Amygdala (tissue), 56 donors: ENCODE measurements at regions not wholly inside any gene's neighbourhood (a gene's known extent, or its start where the extent isn't known, plus 50 kb on each side); places are given as distances from the start of the nearest gene placed in this dataset.

Experiments used
- DNase-seq, 56 donors: peaks; one replicate each; lab custom pipeline; 2025; lab: John Stamatoyannopoulos, UW

DNA sequence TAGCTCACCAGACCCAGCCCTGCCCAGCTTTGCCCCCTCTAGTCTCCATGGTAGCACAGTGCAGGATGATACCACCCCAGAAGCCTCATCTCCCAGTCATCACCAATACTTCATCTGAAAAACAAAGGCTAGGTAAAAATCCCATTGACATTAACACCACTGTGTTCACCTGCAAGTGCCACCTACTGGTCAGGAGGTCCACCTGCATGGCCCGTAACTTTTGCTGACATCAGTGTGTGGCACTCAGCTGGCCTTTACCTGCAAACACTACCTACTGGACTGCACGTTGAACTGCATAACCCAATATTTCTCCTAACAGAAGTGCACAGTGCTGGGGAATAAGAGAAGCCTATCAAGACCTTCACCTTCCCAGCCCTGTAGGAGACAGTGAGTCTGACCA, 234.7 kb upstream of the ADGRB3 start:
- no peak for DNase-seq

DNA sequence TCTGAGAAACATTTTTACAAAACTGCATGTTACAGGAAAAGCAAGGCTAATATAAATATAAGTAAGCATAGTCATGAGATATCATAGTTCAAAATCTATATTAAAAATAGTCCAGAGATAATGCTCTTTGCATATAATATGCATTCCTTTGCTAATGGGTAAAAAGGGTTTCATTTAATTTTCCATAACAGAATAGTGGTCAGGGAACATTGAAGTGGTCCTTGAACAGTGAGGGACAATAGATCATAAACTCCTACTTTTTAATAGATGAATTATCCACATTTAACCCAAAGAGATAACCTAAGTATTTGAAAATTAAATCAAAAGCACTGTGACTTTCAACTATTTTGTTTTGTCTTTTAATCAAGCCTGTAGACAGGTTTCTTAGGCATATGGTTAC, 243.1 kb upstream of the ADGRB3 start:
- no peak for DNase-seq

DNA sequence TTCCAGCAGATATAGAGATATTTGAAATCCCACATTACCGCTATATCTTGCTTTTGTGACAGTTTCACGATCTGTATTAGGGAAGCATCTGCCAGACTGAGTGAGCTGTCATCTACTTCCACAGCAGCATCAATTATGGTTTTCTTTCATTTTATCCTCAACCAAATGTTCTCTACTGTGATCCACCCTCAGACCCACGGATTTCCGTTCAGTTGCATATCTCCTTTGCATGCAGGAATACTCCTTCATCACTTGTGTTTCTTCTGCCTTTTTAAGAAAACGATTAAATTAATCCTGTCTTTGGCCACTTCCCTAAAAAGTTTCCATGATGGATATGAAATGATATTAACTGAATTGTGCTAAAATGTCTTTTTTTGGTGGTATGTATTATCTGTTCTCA, 262.1 kb upstream of the ADGRB3 start:
- no peak for DNase-seq

DNA sequence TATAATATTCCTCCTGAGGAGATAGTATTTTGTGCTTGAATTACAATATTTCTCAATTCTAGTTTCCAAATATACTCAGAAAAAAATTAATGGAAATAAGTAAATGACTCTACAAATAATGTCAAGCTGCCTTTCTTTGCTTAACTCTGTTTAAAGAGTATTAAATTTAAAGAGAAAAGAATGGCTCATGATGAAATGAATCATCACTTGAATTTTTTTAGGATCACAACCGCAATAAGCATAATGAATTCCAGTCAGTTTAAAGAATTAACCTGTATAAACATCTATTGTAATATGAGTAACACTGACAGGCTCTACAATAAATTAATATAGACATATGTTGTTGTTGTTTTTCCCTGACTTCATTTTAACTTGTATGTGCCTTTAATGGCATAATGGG, 266.2 kb upstream of the ADGRB3 start:
- no peak for DNase-seq

DNA sequence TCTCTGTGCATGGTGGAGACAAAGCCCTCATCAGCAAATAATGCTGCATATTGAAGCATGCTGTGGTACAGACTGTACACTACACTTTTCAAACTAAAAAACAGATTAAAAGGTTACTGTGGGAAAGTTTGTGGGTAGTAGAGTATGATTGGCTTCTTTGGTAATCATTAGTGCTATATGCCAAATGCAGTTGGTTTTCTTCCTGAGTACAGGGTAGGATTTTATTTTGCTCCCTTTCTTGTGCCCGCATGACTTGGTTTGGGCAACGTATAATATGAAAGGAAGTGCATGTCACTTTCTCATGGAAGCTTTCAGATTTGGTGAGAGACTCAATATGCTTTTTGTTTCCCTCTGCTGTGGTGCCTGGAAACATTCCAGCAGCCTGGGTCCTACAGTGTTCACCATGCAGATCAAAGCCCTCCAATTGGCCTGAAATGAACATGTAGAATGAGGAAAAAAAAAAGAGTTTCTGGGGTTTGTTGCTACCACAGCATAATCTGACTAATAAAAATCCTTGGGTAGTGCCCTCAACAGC, 270.7 kb upstream of the ADGRB3 start:
- DNase-seq, result no peak

DNA sequence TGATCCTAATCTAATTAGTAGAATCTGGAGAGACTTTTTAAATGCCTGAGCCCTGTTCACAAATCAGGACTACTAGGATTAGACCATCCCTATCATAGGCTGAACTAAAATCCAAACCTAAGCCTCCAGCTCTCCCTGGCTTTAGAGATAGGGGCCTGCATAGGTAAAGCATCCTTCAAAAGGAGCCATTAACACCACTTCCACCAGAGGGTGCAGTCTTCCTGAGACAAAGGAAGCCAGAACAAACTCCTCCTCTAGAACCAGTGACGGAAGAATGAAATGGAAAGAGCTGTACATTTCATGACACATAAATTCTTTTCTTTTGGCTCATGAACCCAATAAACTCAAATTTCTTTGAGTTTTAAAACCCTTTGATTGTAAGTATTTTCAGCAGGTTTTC, 291.2 kb upstream of the ADGRB3 start:
- peak in 4 of 56 donors; percentile 1 to 54 (median 16) for DNase-seq

DNA sequence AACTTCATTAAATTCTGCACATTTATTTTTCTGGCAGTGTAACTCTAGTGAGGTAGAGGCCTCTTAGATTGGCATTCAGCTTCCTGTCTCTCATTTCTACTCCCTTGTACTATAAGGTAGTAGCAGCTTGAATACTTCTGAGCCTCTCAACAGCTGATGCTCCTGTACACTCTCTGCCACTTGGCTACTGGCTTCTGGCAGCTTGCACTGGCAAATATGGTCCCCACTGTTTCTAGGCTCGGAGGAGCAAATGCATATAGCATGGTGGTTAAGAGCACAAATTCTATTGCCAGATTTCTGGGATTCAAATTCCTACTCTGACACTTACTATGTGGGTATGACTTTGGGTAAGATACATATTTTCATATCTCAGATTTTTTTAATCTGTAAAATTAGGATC, 292.8 kb upstream of the ADGRB3 start:
- no peak for DNase-seq

DNA sequence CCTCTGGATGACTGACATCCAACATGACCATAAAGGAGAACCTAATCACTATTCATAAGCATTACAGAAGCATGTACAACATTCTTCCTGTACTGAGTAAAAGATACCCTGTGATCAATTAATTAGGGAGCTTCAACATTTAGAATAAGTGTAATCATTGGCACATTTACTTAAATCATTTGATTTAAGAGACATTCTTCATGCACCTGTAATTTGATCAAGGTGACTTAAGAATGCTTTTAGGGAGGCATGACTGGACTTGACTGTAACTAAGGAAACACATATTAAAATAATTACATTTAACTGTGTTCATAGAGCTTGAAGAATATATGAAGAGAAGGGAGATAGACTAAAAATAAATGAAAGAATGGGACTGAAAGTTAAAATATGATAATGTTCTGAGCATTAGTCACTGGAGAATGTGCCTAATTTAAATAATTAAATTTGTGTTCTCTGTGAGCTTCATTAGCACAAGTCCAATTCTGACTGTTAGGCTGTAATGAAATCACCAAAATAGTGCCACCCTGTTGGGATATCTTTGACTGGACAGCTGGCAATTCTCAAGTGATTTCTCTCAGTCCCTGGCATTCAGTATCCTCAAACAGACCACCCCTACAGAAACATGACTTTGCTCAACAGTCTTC, 295.5 kb upstream of the ADGRB3 start:
- DNase-seq, result no peak

DNA sequence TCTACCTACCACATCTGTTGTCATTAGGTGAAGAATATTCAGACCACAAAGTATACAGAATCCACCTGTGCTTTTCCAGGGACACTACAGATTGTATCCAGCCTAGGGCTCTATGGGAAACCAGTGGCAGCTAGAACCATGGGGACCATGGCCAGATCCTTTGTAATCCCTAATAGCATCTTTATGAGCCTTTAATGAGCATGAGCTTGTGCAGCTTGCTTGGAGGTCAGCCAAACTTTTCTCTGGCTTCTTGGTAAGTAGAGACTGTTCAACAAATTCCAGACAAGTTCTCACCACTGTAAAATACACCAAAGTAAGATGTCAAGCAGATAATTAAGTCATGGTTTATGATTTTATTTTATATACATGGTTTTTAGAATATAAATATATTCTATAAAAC, 301.6 kb upstream of the ADGRB3 start:
- peak in 2 of 56 donors; percentile 3 to 9 for DNase-seq

DNA sequence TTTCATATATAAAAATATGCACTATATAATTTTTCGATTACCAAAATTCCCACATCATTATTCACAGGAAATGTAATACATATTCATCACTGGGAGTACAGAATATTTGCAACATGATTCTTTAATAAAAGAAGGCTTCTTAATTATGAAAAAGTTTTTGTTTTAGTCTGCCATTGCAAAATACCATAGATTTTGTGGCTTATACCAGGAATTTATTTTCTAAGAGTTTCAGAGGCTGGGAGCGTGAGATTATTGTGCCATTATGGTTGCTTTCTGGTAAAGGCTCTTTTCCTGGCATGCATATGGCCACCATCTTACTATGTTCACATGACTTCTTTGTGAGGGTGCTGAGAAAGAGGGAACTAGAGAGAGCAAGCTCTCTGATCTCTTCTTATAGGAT, 306.9 kb upstream of the ADGRB3 start:
- DNase-seq, result no peak

DNA sequence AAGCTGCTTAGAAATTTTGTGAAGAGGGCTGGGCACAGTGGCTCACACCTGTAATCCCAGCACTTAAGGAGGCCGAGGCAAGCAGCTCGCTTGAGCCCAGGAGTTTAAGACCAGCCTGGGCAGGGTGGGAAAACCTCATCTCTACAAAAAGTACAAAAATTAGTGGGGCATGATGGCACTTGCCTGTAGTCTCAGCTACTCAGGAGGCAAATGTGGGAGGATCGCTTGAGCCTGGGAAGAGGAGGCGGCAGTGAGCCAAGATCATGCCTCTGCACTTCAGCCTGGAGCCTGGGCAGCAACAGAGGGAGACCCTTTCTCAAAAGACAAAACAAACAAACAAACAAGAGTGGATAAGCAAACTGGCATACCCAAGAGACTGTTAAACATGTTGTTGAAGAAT, 308.3 kb upstream of the ADGRB3 start:
- DNase-seq, result no peak

DNA sequence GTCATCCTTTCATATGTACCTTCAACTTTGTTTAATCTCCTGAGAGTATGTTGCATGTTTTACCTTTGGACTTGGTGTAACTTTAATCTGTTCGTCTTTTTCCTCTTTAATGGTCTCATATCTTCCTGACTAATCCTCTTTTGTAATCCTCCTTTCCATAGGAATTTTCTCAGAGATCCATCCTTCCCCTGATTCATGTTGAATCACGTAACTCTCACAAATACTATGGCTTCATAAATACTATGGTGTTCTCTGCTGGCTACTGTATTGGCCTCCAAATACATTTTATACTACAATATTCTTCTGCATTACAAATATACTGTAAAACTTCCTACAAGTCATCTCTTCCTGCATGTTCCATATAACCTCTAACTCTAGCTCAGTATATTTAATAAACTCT, 317.7 kb upstream of the ADGRB3 start:
- DNase-seq, result no peak

DNA sequence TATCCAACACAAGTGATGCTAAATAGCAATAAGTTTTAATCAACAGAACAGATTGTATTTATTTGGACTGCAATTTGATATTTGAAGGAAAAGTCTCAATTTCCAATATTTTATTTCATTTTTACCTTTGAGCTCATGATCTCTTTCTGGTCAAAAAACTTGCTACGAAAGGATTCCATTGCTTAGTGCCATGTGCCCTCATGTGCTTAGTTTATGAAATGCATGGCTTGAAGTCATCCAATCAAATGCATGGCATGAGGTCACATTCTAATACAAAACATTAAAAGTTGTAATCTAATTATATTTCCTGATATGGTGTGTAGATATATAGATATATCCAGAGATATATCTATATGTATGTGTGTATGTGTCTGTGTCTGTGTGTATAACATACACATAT, 321.2 kb upstream of the ADGRB3 start:
- no peak for DNase-seq

DNA sequence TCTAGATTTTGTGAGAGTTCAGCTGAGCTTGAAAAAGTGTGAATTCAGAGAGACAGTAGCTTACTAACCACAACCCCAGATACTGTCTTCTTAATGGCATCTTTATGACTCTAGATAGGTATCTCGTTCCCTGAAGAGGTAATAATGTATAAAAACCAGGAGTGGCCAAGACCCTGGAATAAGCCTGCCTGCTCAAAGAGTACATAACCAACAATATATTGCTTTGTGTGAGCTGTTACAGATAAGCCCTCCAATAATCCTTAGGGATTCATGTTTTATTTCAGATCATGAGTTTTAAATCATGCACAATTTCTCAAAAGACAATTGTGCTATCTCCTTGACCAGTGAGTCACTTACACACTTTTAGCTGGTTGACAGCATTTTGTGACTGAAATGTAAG, 327.8 kb upstream of the ADGRB3 start:
- no peak for DNase-seq

DNA sequence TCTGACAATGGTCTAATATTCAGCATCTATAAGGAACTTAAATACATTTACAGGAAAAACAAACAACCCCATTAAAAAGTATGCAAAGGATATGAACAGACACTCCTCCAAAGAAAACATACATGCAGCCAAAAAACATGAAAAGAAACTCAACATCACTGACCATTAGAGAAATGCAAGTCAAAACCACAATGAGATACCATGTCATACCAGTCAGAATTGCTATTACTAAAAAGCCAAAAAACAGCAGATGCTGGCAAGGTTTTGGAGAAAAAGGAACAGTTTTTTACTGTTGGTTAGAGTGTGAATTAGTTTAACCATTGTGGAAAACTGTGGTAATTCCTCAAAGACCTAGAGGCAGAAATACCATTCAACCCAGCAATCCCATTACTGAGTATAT, 339.0 kb upstream of the ADGRB3 start:
- DNase-seq, result no peak

DNA sequence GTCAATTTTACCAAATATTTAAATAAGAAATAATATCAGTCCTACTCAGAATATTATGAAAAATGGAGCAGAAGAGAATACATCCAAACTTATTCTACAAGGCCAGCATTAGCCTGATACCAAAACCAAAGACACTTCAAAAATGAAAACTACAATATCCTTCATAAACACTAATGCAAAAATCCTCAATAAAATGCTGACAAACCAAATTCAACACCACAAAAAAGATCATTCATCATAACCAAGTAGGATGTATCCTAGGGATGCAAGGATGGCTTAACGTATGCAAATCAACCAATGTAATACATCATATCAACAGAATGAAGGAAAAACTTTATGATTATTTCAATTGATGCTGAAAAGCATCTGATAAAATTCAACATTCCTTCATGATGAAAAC, 352.4 kb upstream of the ADGRB3 start:
- DNase-seq, result no peak

DNA sequence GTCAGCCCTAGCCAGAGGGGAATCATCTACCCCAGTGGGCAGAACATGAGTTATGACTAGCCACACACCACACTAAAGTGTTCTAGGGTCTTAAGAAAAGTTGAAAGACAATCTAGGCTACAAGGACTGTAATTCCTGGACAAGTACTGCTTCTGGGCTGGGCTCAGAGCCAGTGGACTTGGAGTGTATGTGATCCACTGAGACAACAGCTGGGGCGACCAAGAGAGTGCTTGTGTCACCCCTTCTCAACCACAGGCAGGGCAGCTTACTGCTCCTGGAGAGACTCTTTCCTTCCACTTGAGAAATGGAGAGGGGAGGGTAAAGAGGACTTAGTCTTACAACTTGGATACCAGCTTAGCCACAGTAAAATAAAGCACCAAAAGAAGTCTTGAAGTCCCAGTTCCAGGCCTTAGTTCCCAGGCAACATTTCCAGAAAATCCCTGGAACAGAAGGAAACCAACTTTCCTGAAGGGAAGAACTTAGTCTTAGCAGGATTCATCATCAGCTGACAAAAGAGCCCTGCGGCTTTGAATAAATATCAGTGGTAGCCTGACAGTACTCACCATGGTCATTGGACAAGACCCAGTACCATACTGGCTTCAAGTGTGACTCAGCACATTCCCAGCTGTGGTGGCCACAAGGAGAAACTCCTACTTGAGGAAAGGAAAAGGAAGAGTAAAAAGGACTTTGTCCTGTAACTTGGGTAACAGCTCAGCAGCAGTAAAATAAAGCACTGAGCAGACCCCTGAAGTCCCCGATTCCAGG, 355.1 kb upstream of the ADGRB3 start:
- DNase-seq, result no peak

DNA sequence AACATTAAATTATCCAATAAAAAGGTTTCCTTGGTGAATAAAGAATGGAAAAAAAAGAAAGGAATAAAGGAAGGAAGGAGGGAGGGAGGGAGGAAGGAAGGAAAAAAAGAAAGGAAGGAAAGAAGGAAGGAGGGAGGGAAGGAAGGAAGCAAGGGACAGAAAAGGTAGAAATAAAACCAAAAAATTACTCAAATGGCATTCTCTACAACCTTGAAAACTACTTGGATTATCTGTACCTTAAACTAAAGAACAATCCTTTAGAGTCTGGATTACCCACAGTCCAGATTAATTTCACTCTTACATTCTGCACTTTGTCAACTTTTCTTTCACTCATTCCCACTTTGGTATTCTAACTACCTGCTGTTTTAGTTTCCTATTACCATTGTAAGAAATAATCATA, 361.8 kb upstream of the ADGRB3 start:
- DNase-seq, result no peak

DNA sequence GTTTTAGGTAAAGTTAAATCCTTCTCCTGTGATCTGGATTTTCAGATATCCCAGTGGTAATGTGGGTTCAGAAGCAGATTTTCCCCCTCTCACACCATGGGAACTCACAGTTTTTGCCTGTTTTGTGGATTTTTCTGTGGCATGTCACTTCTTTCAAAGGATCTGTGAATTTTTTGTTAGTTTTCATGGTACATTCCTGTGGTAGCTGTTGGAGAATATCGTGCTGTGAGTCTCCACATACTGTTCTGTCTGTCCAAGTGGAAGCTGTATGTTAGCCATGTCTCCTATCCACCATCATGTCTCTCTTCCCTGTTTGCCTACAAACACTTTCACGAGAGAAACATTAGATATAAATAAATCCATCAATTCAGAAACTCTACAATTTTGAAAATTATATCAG, 378.7 kb upstream of the ADGRB3 start:
- DNase-seq, result no peak

DNA sequence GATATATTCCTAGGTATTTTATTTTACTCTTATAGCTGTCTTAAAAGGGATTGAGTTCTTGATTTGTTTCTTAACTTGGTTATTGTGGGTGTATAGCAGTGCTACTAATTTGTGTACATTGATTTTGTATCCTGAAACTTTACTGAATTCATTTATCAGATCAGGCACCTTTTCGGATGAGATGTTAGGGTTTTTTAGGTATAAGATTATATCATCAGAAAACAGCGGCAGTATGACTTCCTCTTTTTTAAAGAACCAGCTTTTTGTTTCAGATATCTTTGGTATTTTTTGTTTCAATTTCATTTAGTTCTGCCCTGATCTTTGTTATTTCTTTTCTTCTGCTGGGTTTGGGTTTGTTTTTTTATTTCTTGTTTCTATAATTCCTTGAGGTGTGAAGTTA, 382.4 kb upstream of the ADGRB3 start:
- no peak for DNase-seq

DNA sequence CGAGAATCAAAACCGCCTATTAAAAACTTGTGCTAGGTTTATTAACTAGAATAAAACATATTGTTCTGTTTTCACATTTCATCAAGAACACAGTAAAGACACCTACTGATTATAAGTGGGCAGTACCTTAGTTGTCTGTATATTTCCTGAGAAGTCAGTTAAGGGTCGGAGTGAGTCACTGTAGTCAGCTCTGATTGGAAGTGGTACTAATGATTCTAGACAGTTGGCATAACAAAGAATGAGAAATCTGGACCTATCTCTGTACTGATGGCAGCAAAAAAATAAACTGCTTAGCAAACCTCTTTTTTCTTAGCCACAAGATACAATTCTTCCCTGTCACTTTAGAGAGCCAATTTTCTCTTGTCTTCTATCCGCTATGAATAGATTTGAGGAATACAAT, 387.3 kb upstream of the ADGRB3 start:
- DNase-seq, result no peak

DNA sequence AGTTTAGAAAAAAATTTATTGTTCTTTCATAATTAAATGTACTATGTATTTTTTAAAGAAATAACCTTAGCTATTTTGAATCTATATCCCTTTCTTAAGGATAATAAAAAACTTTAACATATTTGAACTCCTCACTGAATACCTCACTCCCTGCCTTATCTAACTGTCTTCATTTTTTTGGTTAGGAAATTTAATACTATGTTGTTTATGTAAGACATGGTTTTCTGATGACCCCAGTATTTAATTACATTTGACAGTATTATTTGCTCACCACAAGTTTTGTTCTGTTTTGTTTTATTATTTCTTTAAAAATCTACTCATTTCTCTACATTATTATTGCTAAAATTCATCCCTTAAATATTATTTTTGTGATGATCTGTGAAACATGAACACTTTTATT, 394.4 kb upstream of the ADGRB3 start:
- no peak for DNase-seq
